HepG2 (cell line): ENCODE measurements at regions not wholly inside any gene's neighbourhood (a gene's known extent, or its start where the extent isn't known, plus 50 kb on each side); places are given as distances from the start of the nearest gene placed in this dataset.

Experiments
- ATAC-seq: fragments of 200-7000 bp; cut with Tn5 transposase; 3 replicates; pipeline ENCODE4 v1.9.1; 2020; ENCODE audit warnings: mild to moderate bottlenecking, moderate library complexity
- BruUV-seq: library from RNA; stranded (reverse); fragments of 400-500 nt; replicated peaks from 2 replicates; lab custom pipeline; 2021; lab: Mats Ljungman, UMichigan
- CTCF ChIA-PET: fragments of 300-600 bp; formaldehyde crosslinking; extraction: SDS; loops from one replicate; lab custom pipeline; 2021; ENCODE audit warnings: low total read pairs, inconsistent platforms, low intra/inter-chr PET ratio; lab: Yijun Ruan, JAX
- POLR2A ChIA-PET: fragments of 350-600 bp; sonication (Branson Sonifier 250); formaldehyde crosslinking; loops from one replicate; lab custom pipeline; 2020; ENCODE audit warnings: antibody characterized with exemption, inconsistent platforms; lab: Yijun Ruan, JAX
- DNase-seq: peaks from one replicate; pipeline ENCODE4 v3.0.0-alpha.2; 2015; ENCODE audit warnings: low spot score
- FAIRE-seq: peaks from 3 replicates; lab custom pipeline; 2011; peaks lifted over from hg19 to GRCh38; lab: Jason Lieb, UNC
- H2AFZ ChIP-seq: one replicate; pipeline ENCODE4 v1.6.1; 2011; ENCODE audit warnings: low read length, inconsistent platforms
- H3K27ac ChIP-seq: fragments of 300-600 bp; 3 replicates; pipeline ENCODE4 v1.8.0; 2011; ENCODE audit warnings: mixed run types, mild to moderate bottlenecking, mixed read lengths, low read length, inconsistent platforms; ENCODE audit not compliant: insufficient read depth; ENCODE audit errors: extremely low read length
- H3K27me3 ChIP-seq, 2 experiments: fragments of 200-600 bp in 1 of 2; 2 replicates in 1 of 2; 3 replicates in 1 of 2; pipeline versions ENCODE4 v1.6.0 to v1.8.0; 2011; ENCODE audit warnings: low read length in 2 of 2, mild to moderate bottlenecking in 2 of 2, moderate library complexity in 2 of 2, inconsistent platforms in 1 of 2; ENCODE audit not compliant: insufficient read depth in 2 of 2, control insufficient read depth in 1 of 2
- H3K36me3 ChIP-seq, 2 experiments: fragments of 200-600 bp in 1 of 2; replicated peaks in 1 of 2; 2 replicates in 1 of 2; 3 replicates in 1 of 2; pipeline versions ENCODE4 v1.5.1 to v1.8.0; 2011; ENCODE audit warnings: low read length in 2 of 2, inconsistent platforms in 1 of 2; ENCODE audit not compliant: insufficient read depth in 2 of 2, control insufficient read depth in 1 of 2
- H3K4me1 ChIP-seq: 2 replicates; pipeline ENCODE4 v1.5.1; 2012; ENCODE audit warnings: low read length, inconsistent platforms; ENCODE audit not compliant: insufficient read depth
- H3K4me2 ChIP-seq: 2 replicates; pipeline ENCODE4 v1.6.0; 2011; ENCODE audit warnings: low read depth, low read length, inconsistent platforms
- H3K4me3 ChIP-seq, 3 experiments: fragments of 200-600 bp in 1 of 3; sonication (generic), shearing (Covaris generic) in 1 of 3; replicated peaks in 1 of 3; 2 replicates each; pipeline ENCODE4 v1.5.1; 2011 to 2016; ENCODE audit warnings: low read length in 3 of 3, inconsistent platforms in 2 of 3, low read depth in 2 of 3, mild to moderate bottlenecking in 2 of 3, control low read depth in 1 of 3, mixed read lengths in 1 of 3; ENCODE audit not compliant: insufficient read depth in 1 of 3
- H3K79me2 ChIP-seq: one replicate; pipeline ENCODE4 v1.6.1; 2011; ENCODE audit warnings: low read length, inconsistent platforms; ENCODE audit not compliant: insufficient read depth
- H3K9ac ChIP-seq: 2 replicates; pipeline ENCODE4 v1.6.0; 2011; ENCODE audit warnings: mild to moderate bottlenecking, low read depth, low read length, inconsistent platforms; ENCODE audit not compliant: insufficient read depth
- H3K9me3 ChIP-seq: 2 replicates; pipeline ENCODE4 v1.5.1; 2012; ENCODE audit warnings: mild to moderate bottlenecking, low read length
- H4K20me1 ChIP-seq: 2 replicates; pipeline ENCODE4 v1.6.0; 2011; ENCODE audit warnings: inconsistent platforms, mild to moderate bottlenecking, low read length, moderate library complexity; ENCODE audit not compliant: insufficient read depth
- AKNA ChIP-seq: sonication (generic); formaldehyde crosslinking; IDR thresholded peaks from 2 replicates; pipeline ENCODE4 v1.4.0; 2020; ENCODE audit warnings: missing genetic modification reagents, borderline replicate concordance
- FIP1L1 ChIP-seq: fragments of 200-400 bp; formaldehyde crosslinking; IDR thresholded peaks from 2 replicates; pipeline ENCODE4 v1.6.1; 2018; ENCODE audit warnings: low read depth, mild to moderate bottlenecking, low read length, moderate library complexity, borderline replicate concordance; ENCODE audit not compliant: insufficient read depth
- KLF9 ChIP-seq: IDR thresholded peaks from 2 replicates; pipeline ENCODE4 v1.6.1; 2016; ENCODE audit warnings: low read depth
- WGBS: methylation state at CpG from one replicate; pipeline ENCODE4 v1.1.6; 2017; ENCODE audit warnings: low lambda C conversion rate; 5-methylcytosine and 5-hydroxymethylcytosine counted together
- in situ Hi-C: cut with HindIII; loops from 2 replicates; pipeline ENCODE4 v1.10.0; 2017; ENCODE audit warnings: low pct_unique_long_range_greater_than_20kb; ENCODE audit not compliant: extremely low pct_ligation_motif_present
- intact Hi-C: fragments of 100-400 bp; cut with micrococcal nuclease; formaldehyde crosslinking; loops from one replicate; pipeline ENCODE4 v1.10.0; 2022; ENCODE audit not compliant: unreplicated experiment

GRCh38 chr20:60693496-60694133 is 558.4 kb upstream of the CDH4 start:
- ATAC-seq, result no peak
- ChIA-PET CTCF (no interaction called here), POLR2A (no interaction called here)
- intact Hi-C loops (no loop called here), in situ Hi-C loops (no loop called here)
- Histone ChIP-seq H4K20me1 (no peaks in the 10 kb centered on the region), H2AFZ (no peak overlapping the region), H3K4me2 (no peak overlapping the region), H3K4me1 (no peaks in the 10 kb centered on the region), H3K27me3 (no peaks in the 10 kb centered on the region), H3K9ac (no peak overlapping the region), H3K36me3 (no peaks in the 10 kb centered on the region), H3K9me3 (peaks cover 75% of the 10 kb centered on the region), H3K79me2 (no peaks in the 10 kb centered on the region), H3K27ac (no peak overlapping the region), H3K4me3 (no peak overlapping the region)
- 33% methylated on average over 11 of the region's 11 CpGs for WGBS
- no peak for DNase-seq
- no peak for FAIRE-seq
- TF ChIP-seq FIP1L1 (no peak), AKNA (CRISPR knock-in tag) (no peak), KLF9 (CRISPR knock-in tag) (no peak)
- no TSS peak for BruUV-seq
